Esophagus squamous epithelium (tissue), 5 donors: ENCODE measurements at regions not wholly inside any gene's neighbourhood (a gene's known extent, or its start where the extent isn't known, plus 50 kb on each side); places are given as distances from the start of the nearest gene placed in this dataset.

Experiments
- DNase-seq: peaks from one replicate; lab custom pipeline; 2025; lab: John Stamatoyannopoulos, UW
- H3K27ac ChIP-seq, 4 donors: fragments of 200-600 bp; sonication (generic); one replicate each; pipeline ENCODE4 v1.5.1; 2016 to 2019; ENCODE audit warnings: mild to moderate bottlenecking in 1 of 4
- H3K27me3 ChIP-seq, 4 donors: fragments of 200-600 bp; sonication (generic); 1 replicate in 3 of 4; 2 replicates in 1 of 4; pipeline versions ENCODE4 v1.5.1 to v1.6.0; 2017 to 2021; ENCODE audit warnings: antibody characterized with exemption in 1 of 4
- H3K36me3 ChIP-seq, 3 donors: fragments of 200-600 bp; sonication (generic); one replicate each; pipeline ENCODE4 v1.5.1; 2016 to 2019
- H3K4me1 ChIP-seq, 3 donors: fragments of 200-600 bp; sonication (generic); one replicate each; pipeline ENCODE4 v1.5.1; 2017 to 2019
- H3K4me3 ChIP-seq, 4 donors: fragments of 200-600 bp; sonication (generic); 1 replicate in 3 of 4; 2 replicates in 1 of 4; pipeline ENCODE4 v1.5.1; 2016 to 2019; ENCODE audit warnings: mild to moderate bottlenecking in 2 of 4, moderate library complexity in 1 of 4
- H3K9me3 ChIP-seq, 3 donors: fragments of 200-600 bp; sonication (generic); one replicate each; pipeline ENCODE4 v1.5.1; 2016 to 2019
- CTCF ChIP-seq, 6 experiments: fragments of 450-650 bp in 4 of 6; fragments of 200-600 bp in 2 of 6; sonication (generic) in 2 of 6; IDR thresholded peaks; one replicate each; pipeline ENCODE4 v1.5.1; 2016 to 2019; ENCODE audit warnings: antibody characterized with exemption in 6 of 6, mild to moderate bottlenecking in 4 of 6, moderate library complexity in 4 of 6
- POLR2A ChIP-seq, 4 donors: fragments of 450-650 bp; IDR thresholded peaks; one replicate each; pipeline ENCODE4 v1.6.1; 2017; ENCODE audit warnings: antibody characterized with exemption in 4 of 4, mild to moderate bottlenecking in 4 of 4, moderate library complexity in 3 of 4
- WGBS, 2 donors: methylation state at CpG; one replicate each; pipeline ENCODE4 v1.1.5; 2018; 5-methylcytosine and 5-hydroxymethylcytosine counted together
- intact Hi-C: fragments of 100-400 bp; cut with DNase I; formaldehyde crosslinking; loops from one replicate; pipeline ENCODE4 v1.15.0; 2022
- donor health status: DM: yes; HTN: yes; CAD: no.

GRCh38 chr22:19643448-19644313, 70.6 kb upstream of the SEPTIN5 start:
- peaks cover 0 to 7% (median 0%) of the 10 kb centered on the region in 3 donors for H3K4me1 ChIP-seq
- DNase-seq = no peak
- peaks cover 0 to 53% (median 0%) of the 10 kb centered on the region in 4 donors for H3K27me3 ChIP-seq
- H3K36me3 ChIP-seq = no peaks in the 10 kb centered on the region
- TF ChIP-seq CTCF (IDR thresholded peaks at IDR 0.05) (no peak), POLR2A (IDR thresholded peaks at IDR 0.05) (no peak)
- no peak overlapping the region for H3K27ac ChIP-seq
- no peak overlapping the region for H3K4me3 ChIP-seq
- H3K9me3 ChIP-seq = peaks cover 0 to 23% (median 12%) of the 10 kb centered on the region in 3 donors
- intact Hi-C loops = no loop called here
- WGBS, 2 donors = 55 to 57% methylated on average over 13 of the region's 13 CpGs

GRCh38 chr22:19644314-19645223, 69.7 kb upstream of the SEPTIN5 start:
- WGBS, 2 donors = 48 to 69% methylated on average over 6 to 10 of the region's 12 CpGs
- no peak overlapping the region for H3K27ac ChIP-seq

GRCh38 chr22:19645391-19645790, 68.9 kb upstream of the SEPTIN5 start:
- DNase-seq = no peak
- TF ChIP-seq CTCF (IDR thresholded peaks at IDR 0.05) (no peak), POLR2A (IDR thresholded peaks at IDR 0.05) (no peak)

More at GRCh38 chr22:19644314-19645223, 69.7 kb upstream of the SEPTIN5 start:
- Histone ChIP-seq H3K4me3 (no peak overlapping the region), H3K36me3 (no peaks in the 10 kb centered on the region), H3K9me3 (peaks cover 0 to 32% (median 19%) of the 10 kb centered on the region in 3 donors), H3K27me3 (peaks cover 0 to 53% (median 0%) of the 10 kb centered on the region in 4 donors), H3K4me1 (peaks cover 0 to 7% (median 0%) of the 10 kb centered on the region in 3 donors)
- intact Hi-C loops = no loop called here
- no peak for TF ChIP-seq POLR2A (IDR thresholded peaks at IDR 0.05)
- no peak for TF ChIP-seq CTCF (IDR thresholded peaks at IDR 0.05)
- no peak for DNase-seq

GRCh38 chr22:19645905-19646304, 68.4 kb upstream of the SEPTIN5 start:
- peaks cover 0 to 7% (median 0%) of the 10 kb centered on the region in 3 donors for H3K4me1 ChIP-seq
- intact Hi-C loops = no loop called here
- H3K4me3 ChIP-seq = no peak overlapping the region
- 79% methylated on average over 5 to 6 of the region's 7 CpGs for WGBS, 2 donors
- H3K36me3 ChIP-seq = no peaks in the 10 kb centered on the region
- H3K27me3 ChIP-seq = peaks cover 0 to 48% (median 0%) of the 10 kb centered on the region in 4 donors
- no peak overlapping the region for H3K27ac ChIP-seq
- peaks cover 0 to 37% (median 21%) of the 10 kb centered on the region in 3 donors for H3K9me3 ChIP-seq
- no peak for DNase-seq
- TF ChIP-seq CTCF (IDR thresholded peaks at IDR 0.05) = no peak
- no peak for TF ChIP-seq POLR2A (IDR thresholded peaks at IDR 0.05)

More at GRCh38 chr22:19645391-19645790, 68.9 kb upstream of the SEPTIN5 start:
- H3K27ac ChIP-seq = no peak overlapping the region
- H3K27me3 ChIP-seq = peaks cover 0 to 53% (median 0%) of the 10 kb centered on the region in 4 donors
- H3K4me1 ChIP-seq = peaks cover 0 to 7% (median 0%) of the 10 kb centered on the region in 3 donors
- no peaks in the 10 kb centered on the region for H3K36me3 ChIP-seq
- no peak overlapping the region for H3K4me3 ChIP-seq
- WGBS, 2 donors = 70 to 72% methylated on average over 6 of the region's 6 CpGs
- peaks cover 0 to 37% (median 21%) of the 10 kb centered on the region in 3 donors for H3K9me3 ChIP-seq
- intact Hi-C loops = no loop called here
